ENCODE measurements at regions not wholly inside any gene's neighbourhood (a gene's known extent, or its start where the extent isn't known, plus 50 kb on each side); places are given as distances from the start of the nearest gene placed in this dataset.

- ChIA-PET SMC1A (ENCODE audit: uncharacterized antibody, unreplicated experiment) (no interaction called here), RAD21 (ENCODE audit: unreplicated experiment) (no interaction called here), CTCF (no interaction called here), POLR2A (no interaction called here)
- Histone ChIP-seq H3K4me1 (ENCODE audit: control insufficient read depth, insufficient read depth, low read length) (peaks cover 3% of the 10 kb centered on the region), H3K9ac (ENCODE audit: control insufficient read depth, insufficient read depth, low read length) (no peak overlapping the region), H3K4me3 (no peak overlapping the region), H3K27ac (ENCODE audit: control insufficient read depth, insufficient read depth) (no peak overlapping the region), H3K79me2 (ENCODE audit: control insufficient read depth, insufficient read depth, low read length) (no peaks in the 10 kb centered on the region), H2AFZ (ENCODE audit: control insufficient read depth, low read depth, low read length) (no peak overlapping the region), H4K20me1 (ENCODE audit: control insufficient read depth, insufficient read depth) (no peaks in the 10 kb centered on the region), H3K4me2 (ENCODE audit: control insufficient read depth, insufficient read depth) (no peak overlapping the region), H3K36me3 (ENCODE audit: control insufficient read depth in 2 of 2, insufficient read depth in 2 of 2, low read length in 1 of 2) (no peaks in the 10 kb centered on the region), H3K27me3 (replicated peaks in 1 of 2; ENCODE audit: control insufficient read depth in 2 of 2, insufficient read depth in 2 of 2, low read length in 1 of 2) (peaks cover 0 to 2% of the 10 kb centered on the region in 2 experiments; a peak in 1 of 4 replicates), H3K9me3 (replicated peaks; ENCODE audit: control insufficient read depth, insufficient read depth, low read length) (no peaks in the 10 kb centered on the region)
- WGBS (ENCODE audit: insufficient coverage, insufficient replicate concordance, low lambda C conversion rate, missing lambda C conversion rate): 44% methylated on average over 13 of the region's 13 CpGs
- in situ Hi-C loops (cut with MboI): no loop called here
- intact Hi-C loops (cut with micrococcal nuclease; ENCODE audit: unreplicated experiment): no loop called here
- no TSS peak for BruUV-seq (replicated peaks)
- no peak for FAIRE-seq
- no peak for DNase-seq (ENCODE audit: low read depth, low spot score)
- ATAC-seq: no peak
- TF ChIP-seq ZNF207 (IDR thresholded peaks at IDR 0.05; ENCODE audit: borderline replicate concordance) (no peak), GATAD2B (conservative IDR thresholded peaks at IDR 0.05; ENCODE audit: low read depth) (no peak), ZBTB11 (CRISPR knock-in tag; IDR thresholded peaks at IDR 0.05) (no peak), MTA2 (IDR thresholded peaks at IDR 0.05; ENCODE audit: low read depth) (no peak), GABPA (IDR thresholded peaks at IDR 0.05; ENCODE audit: low read depth) (no peak)
Measured at GRCh38 chr19:30148039-30148790, 206.2 kb downstream of the URI1 start.
